HepG2 (cell line): ENCODE measurements at regions not wholly inside any gene's neighbourhood (a gene's known extent, or its start where the extent isn't known, plus 50 kb on each side); places are given as distances from the start of the nearest gene placed in this dataset.

Experiments
- ATAC-seq: fragments of 200-7000 bp; cut with Tn5 transposase; 3 replicates; pipeline ENCODE4 v1.9.1; 2020; ENCODE audit warnings: mild to moderate bottlenecking, moderate library complexity
- BruUV-seq: library from RNA; stranded (reverse); fragments of 400-500 nt; replicated peaks from 2 replicates; lab custom pipeline; 2021; lab: Mats Ljungman, UMichigan
- CTCF ChIA-PET: fragments of 300-600 bp; formaldehyde crosslinking; extraction: SDS; loops from one replicate; lab custom pipeline; 2021; ENCODE audit warnings: low total read pairs, inconsistent platforms, low intra/inter-chr PET ratio; lab: Yijun Ruan, JAX
- POLR2A ChIA-PET: fragments of 350-600 bp; sonication (Branson Sonifier 250); formaldehyde crosslinking; loops from one replicate; lab custom pipeline; 2020; ENCODE audit warnings: antibody characterized with exemption, inconsistent platforms; lab: Yijun Ruan, JAX
- DNase-seq: peaks from one replicate; pipeline ENCODE4 v3.0.0-alpha.2; 2015; ENCODE audit warnings: low spot score
- FAIRE-seq: peaks from 3 replicates; lab custom pipeline; 2011; peaks lifted over from hg19 to GRCh38; lab: Jason Lieb, UNC
- H2AFZ ChIP-seq: one replicate; pipeline ENCODE4 v1.6.1; 2011; ENCODE audit warnings: low read length, inconsistent platforms
- H3K27ac ChIP-seq: fragments of 300-600 bp; 3 replicates; pipeline ENCODE4 v1.8.0; 2011; ENCODE audit warnings: mixed run types, mild to moderate bottlenecking, mixed read lengths, low read length, inconsistent platforms; ENCODE audit not compliant: insufficient read depth; ENCODE audit errors: extremely low read length
- H3K27me3 ChIP-seq, 2 experiments: fragments of 200-600 bp in 1 of 2; 2 replicates in 1 of 2; 3 replicates in 1 of 2; pipeline versions ENCODE4 v1.6.0 to v1.8.0; 2011; ENCODE audit warnings: low read length in 2 of 2, mild to moderate bottlenecking in 2 of 2, moderate library complexity in 2 of 2, inconsistent platforms in 1 of 2; ENCODE audit not compliant: insufficient read depth in 2 of 2, control insufficient read depth in 1 of 2
- H3K36me3 ChIP-seq, 2 experiments: fragments of 200-600 bp in 1 of 2; replicated peaks in 1 of 2; 2 replicates in 1 of 2; 3 replicates in 1 of 2; pipeline versions ENCODE4 v1.5.1 to v1.8.0; 2011; ENCODE audit warnings: low read length in 2 of 2, inconsistent platforms in 1 of 2; ENCODE audit not compliant: insufficient read depth in 2 of 2, control insufficient read depth in 1 of 2
- H3K4me1 ChIP-seq: 2 replicates; pipeline ENCODE4 v1.5.1; 2012; ENCODE audit warnings: low read length, inconsistent platforms; ENCODE audit not compliant: insufficient read depth
- H3K4me2 ChIP-seq: 2 replicates; pipeline ENCODE4 v1.6.0; 2011; ENCODE audit warnings: low read depth, low read length, inconsistent platforms
- H3K4me3 ChIP-seq, 3 experiments: fragments of 200-600 bp in 1 of 3; sonication (generic), shearing (Covaris generic) in 1 of 3; replicated peaks in 1 of 3; 2 replicates each; pipeline ENCODE4 v1.5.1; 2011 to 2016; ENCODE audit warnings: low read length in 3 of 3, inconsistent platforms in 2 of 3, low read depth in 2 of 3, mild to moderate bottlenecking in 2 of 3, control low read depth in 1 of 3, mixed read lengths in 1 of 3; ENCODE audit not compliant: insufficient read depth in 1 of 3
- H3K79me2 ChIP-seq: one replicate; pipeline ENCODE4 v1.6.1; 2011; ENCODE audit warnings: low read length, inconsistent platforms; ENCODE audit not compliant: insufficient read depth
- H3K9ac ChIP-seq: 2 replicates; pipeline ENCODE4 v1.6.0; 2011; ENCODE audit warnings: mild to moderate bottlenecking, low read depth, low read length, inconsistent platforms; ENCODE audit not compliant: insufficient read depth
- H3K9me3 ChIP-seq: 2 replicates; pipeline ENCODE4 v1.5.1; 2012; ENCODE audit warnings: mild to moderate bottlenecking, low read length
- H4K20me1 ChIP-seq: 2 replicates; pipeline ENCODE4 v1.6.0; 2011; ENCODE audit warnings: inconsistent platforms, mild to moderate bottlenecking, low read length, moderate library complexity; ENCODE audit not compliant: insufficient read depth
- ARID2 ChIP-seq: sonication (generic); formaldehyde crosslinking; IDR thresholded peaks from 2 replicates; pipeline ENCODE4 v1.8.1; 2022; ENCODE audit warnings: mild to moderate bottlenecking, missing genetic modification reagents, borderline replicate concordance
- ATRX ChIP-seq: sonication (generic); formaldehyde crosslinking; IDR thresholded peaks from 2 replicates; pipeline ENCODE4 v1.4.0; 2020; ENCODE audit warnings: missing genetic modification reagents, borderline replicate concordance
- CBFB ChIP-seq: sonication (generic); formaldehyde crosslinking; IDR thresholded peaks from 2 replicates; pipeline ENCODE4 v1.4.0; 2020; ENCODE audit warnings: missing genetic modification reagents
- CCDC6 ChIP-seq: sonication (generic); formaldehyde crosslinking; IDR thresholded peaks from 2 replicates; pipeline ENCODE4 v1.8.1; 2022; ENCODE audit warnings: mild to moderate bottlenecking, missing genetic modification reagents, moderate library complexity
- ELF4 ChIP-seq: sonication (generic); formaldehyde crosslinking; IDR thresholded peaks from 2 replicates; pipeline ENCODE4 v1.5.0; 2020; ENCODE audit warnings: missing genetic modification reagents, mild to moderate bottlenecking, moderate library complexity, borderline replicate concordance
- EP300 ChIP-seq, 3 experiments: sonication (generic) in 1 of 3; formaldehyde crosslinking in 1 of 3; IDR thresholded peaks; 2 replicates each; pipeline versions ENCODE4 v1.5.1 to v1.6.1; 2011 to 2020; ENCODE audit warnings: low read depth in 2 of 3, low read length in 2 of 3, borderline replicate concordance in 1 of 3, improper control_type of control experiment in 1 of 3, mild to moderate bottlenecking in 1 of 3, missing genetic modification reagents in 1 of 3, moderate library complexity in 1 of 3
- FOXA1 ChIP-seq, 2 experiments: fragments of 450-650 bp in 1 of 2; sonication (generic) in 1 of 2; formaldehyde crosslinking in 1 of 2; IDR thresholded peaks; 2 replicates each; pipeline versions ENCODE4 v1.4.0 to v1.6.1; 2016 to 2020; ENCODE audit warnings: missing genetic modification reagents in 1 of 2
- NFRKB ChIP-seq: fragments of 450-650 bp; IDR thresholded peaks from 2 replicates; pipeline ENCODE4 v1.6.1; 2017
- NFYB ChIP-seq: sonication (generic); formaldehyde crosslinking; IDR thresholded peaks from 2 replicates; pipeline ENCODE4 v1.4.0; 2020; ENCODE audit warnings: missing genetic modification reagents
- PAF1 ChIP-seq: IDR thresholded peaks from 2 replicates; pipeline ENCODE4 v1.6.1; 2016; ENCODE audit warnings: missing genetic modification reagents, missing compliant biosample characterization
- TEAD3 ChIP-seq: optimal IDR thresholded peaks from 2 replicates; pipeline ENCODE3; 2016; ENCODE audit warnings: borderline replicate concordance
- U2AF1 ChIP-seq: fragments of 200-400 bp; formaldehyde crosslinking; optimal IDR thresholded peaks from 2 replicates; pipeline ENCODE3; 2017; ENCODE audit warnings: mild to moderate bottlenecking, low read depth, low read length
- ZNF451 ChIP-seq: sonication (generic); formaldehyde crosslinking; IDR thresholded peaks from 2 replicates; pipeline ENCODE4 v1.5.0; 2020; ENCODE audit warnings: mild to moderate bottlenecking, missing genetic modification reagents
- ZNF616 ChIP-seq: sonication (generic); formaldehyde crosslinking; IDR thresholded peaks from 2 replicates; pipeline ENCODE4 v1.5.0; 2020; ENCODE audit warnings: low read depth, mild to moderate bottlenecking, missing genetic modification reagents
- ZSCAN21 ChIP-seq: sonication (generic); formaldehyde crosslinking; IDR thresholded peaks from 2 replicates; pipeline ENCODE4 v1.8.0; 2022; ENCODE audit warnings: mild to moderate bottlenecking, missing genetic modification reagents, moderate library complexity, borderline replicate concordance
- WGBS: methylation state at CpG from one replicate; pipeline ENCODE4 v1.1.6; 2017; ENCODE audit warnings: low lambda C conversion rate; 5-methylcytosine and 5-hydroxymethylcytosine counted together
- in situ Hi-C: cut with HindIII; loops from 2 replicates; pipeline ENCODE4 v1.10.0; 2017; ENCODE audit warnings: low pct_unique_long_range_greater_than_20kb; ENCODE audit not compliant: extremely low pct_ligation_motif_present
- intact Hi-C: fragments of 100-400 bp; cut with micrococcal nuclease; formaldehyde crosslinking; loops from one replicate; pipeline ENCODE4 v1.10.0; 2022; ENCODE audit not compliant: unreplicated experiment
- TF ChIP-seq, protein P1 (sequence below): IDR thresholded peaks from 2 replicates; pipeline ENCODE4 v1.6.1; 2016; ENCODE audit warnings: mild to moderate bottlenecking, missing biosample characterization, missing genetic modification reagents
- TF ChIP-seq, protein P2 (sequence below): sonication (generic); formaldehyde crosslinking; IDR thresholded peaks from 2 replicates; pipeline ENCODE4 v1.4.0; 2020; ENCODE audit warnings: mild to moderate bottlenecking, missing genetic modification reagents

DNA sequence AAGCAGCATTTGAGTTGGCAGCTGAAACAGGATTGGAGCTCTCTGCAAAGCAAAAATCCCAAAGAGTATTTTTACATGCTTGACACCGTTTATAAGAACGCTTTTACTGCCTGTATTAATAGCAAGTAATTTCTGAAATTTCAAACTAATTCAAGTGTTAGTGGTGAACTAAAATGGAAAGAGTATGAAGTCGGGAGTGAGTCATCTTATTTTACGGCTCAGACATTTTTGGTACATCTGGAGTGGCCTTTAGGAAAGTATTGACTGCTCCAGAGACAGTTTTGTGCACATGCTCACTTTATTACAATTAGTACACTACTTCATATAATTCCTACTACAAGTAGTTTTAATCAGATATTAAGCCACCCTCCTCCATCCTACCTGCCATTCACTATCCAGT, 167.4 kb downstream of the SLITRK6 start (continued):
- TF ChIP-seq NFYB: no peak

- in situ Hi-C loops (no loop called here), intact Hi-C loops (loop anchor here (1.0 kb wide), 1 partner anchor 9 kb away; no protein-coding TSS in a partner anchor)
- ChIA-PET CTCF (no interaction called here), POLR2A (no interaction called here)
- Histone ChIP-seq H3K36me3 (no peaks in the 10 kb centered on the region), H4K20me1 (no peaks in the 10 kb centered on the region), H3K4me1 (no peaks in the 10 kb centered on the region), H3K27me3 (no peaks in the 10 kb centered on the region), H3K79me2 (no peaks in the 10 kb centered on the region), H3K9me3 (no peaks in the 10 kb centered on the region), H2AFZ (no peak overlapping the region), H3K27ac (no peak overlapping the region), H3K9ac (no peak overlapping the region), H3K4me3 (no peak overlapping the region), H3K4me2 (no peak overlapping the region)
- BruUV-seq: no TSS peak
- TF ChIP-seq ELF4 (CRISPR knock-in tag) (no peak), ZNF451 (no peak), CCDC6 (CRISPR knock-in tag) (no peak), CBFB (no peak), NFRKB (no peak), ZSCAN21 (CRISPR knock-in tag) (no peak), ATRX (CRISPR knock-in tag) (no peak), U2AF1 (no peak), PAF1 (CRISPR knock-in tag) (no peak), FOXA1 (IDR thresholded peaks at IDR 0.05) (no peak), FOXA1 (CRISPR knock-in tag; IDR thresholded peaks at IDR 0.05) (no peak), TEAD3 (CRISPR knock-in tag) (no peak), ZNF616 (no peak), EP300 (IDR thresholded peaks at IDR 0.05; ENCODE audit: low read depth in 2 of 2, low read length in 2 of 2) (no peak), EP300 (CRISPR knock-in tag; IDR thresholded peaks at IDR 0.05; ENCODE audit: borderline replicate concordance) (no peak), ARID2 (no peak)
- TF ChIP-seq, protein P1, sequence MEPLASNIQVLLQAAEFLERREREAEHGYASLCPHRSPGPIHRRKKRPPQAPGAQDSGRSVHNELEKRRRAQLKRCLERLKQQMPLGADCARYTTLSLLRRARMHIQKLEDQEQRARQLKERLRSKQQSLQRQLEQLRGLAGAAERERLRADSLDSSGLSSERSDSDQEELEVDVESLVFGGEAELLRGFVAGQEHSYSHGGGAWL (CRISPR knock-in tag): no peak
- TF ChIP-seq, protein P2, sequence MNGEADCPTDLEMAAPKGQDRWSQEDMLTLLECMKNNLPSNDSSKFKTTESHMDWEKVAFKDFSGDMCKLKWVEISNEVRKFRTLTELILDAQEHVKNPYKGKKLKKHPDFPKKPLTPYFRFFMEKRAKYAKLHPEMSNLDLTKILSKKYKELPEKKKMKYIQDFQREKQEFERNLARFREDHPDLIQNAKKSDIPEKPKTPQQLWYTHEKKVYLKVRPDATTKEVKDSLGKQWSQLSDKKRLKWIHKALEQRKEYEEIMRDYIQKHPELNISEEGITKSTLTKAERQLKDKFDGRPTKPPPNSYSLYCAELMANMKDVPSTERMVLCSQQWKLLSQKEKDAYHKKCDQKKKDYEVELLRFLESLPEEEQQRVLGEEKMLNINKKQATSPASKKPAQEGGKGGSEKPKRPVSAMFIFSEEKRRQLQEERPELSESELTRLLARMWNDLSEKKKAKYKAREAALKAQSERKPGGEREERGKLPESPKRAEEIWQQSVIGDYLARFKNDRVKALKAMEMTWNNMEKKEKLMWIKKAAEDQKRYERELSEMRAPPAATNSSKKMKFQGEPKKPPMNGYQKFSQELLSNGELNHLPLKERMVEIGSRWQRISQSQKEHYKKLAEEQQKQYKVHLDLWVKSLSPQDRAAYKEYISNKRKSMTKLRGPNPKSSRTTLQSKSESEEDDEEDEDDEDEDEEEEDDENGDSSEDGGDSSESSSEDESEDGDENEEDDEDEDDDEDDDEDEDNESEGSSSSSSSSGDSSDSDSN (CRISPR knock-in tag): no peak
- no peak for ATAC-seq
- DNase-seq: no peak
- 11% methylated on average over 4 of the region's 4 CpGs for WGBS
- no peak for FAIRE-seq
Measured at GRCh38 chr13:85626603-85627002, 172.6 kb downstream of the SLITRK6 start.
